GM12872 (cell line): ENCODE measurements at regions not wholly inside any gene's neighbourhood (a gene's known extent, or its start where the extent isn't known, plus 50 kb on each side); places are given as distances from the start of the nearest gene placed in this dataset.
A peak's percentile ranks its signal among the peaks of the same experiment; 100 is the strongest.

Source experiments
- TF ChIP-seq, protein P1 (sequence below): IDR thresholded peaks from 3 replicates; pipeline ENCODE4 v1.5.1; 2011; ENCODE audit warnings: low read depth, mild to moderate bottlenecking, low read length, moderate library complexity; ENCODE audit not compliant: insufficient read depth

GRCh38 chr2:174688079-174688478, 76.2 kb downstream of the CHRNA1 start:
- TF ChIP-seq, protein P1, sequence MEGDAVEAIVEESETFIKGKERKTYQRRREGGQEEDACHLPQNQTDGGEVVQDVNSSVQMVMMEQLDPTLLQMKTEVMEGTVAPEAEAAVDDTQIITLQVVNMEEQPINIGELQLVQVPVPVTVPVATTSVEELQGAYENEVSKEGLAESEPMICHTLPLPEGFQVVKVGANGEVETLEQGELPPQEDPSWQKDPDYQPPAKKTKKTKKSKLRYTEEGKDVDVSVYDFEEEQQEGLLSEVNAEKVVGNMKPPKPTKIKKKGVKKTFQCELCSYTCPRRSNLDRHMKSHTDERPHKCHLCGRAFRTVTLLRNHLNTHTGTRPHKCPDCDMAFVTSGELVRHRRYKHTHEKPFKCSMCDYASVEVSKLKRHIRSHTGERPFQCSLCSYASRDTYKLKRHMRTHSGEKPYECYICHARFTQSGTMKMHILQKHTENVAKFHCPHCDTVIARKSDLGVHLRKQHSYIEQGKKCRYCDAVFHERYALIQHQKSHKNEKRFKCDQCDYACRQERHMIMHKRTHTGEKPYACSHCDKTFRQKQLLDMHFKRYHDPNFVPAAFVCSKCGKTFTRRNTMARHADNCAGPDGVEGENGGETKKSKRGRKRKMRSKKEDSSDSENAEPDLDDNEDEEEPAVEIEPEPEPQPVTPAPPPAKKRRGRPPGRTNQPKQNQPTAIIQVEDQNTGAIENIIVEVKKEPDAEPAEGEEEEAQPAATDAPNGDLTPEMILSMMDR = no peak; the same call in 2 of the 3 replicates

DNA sequence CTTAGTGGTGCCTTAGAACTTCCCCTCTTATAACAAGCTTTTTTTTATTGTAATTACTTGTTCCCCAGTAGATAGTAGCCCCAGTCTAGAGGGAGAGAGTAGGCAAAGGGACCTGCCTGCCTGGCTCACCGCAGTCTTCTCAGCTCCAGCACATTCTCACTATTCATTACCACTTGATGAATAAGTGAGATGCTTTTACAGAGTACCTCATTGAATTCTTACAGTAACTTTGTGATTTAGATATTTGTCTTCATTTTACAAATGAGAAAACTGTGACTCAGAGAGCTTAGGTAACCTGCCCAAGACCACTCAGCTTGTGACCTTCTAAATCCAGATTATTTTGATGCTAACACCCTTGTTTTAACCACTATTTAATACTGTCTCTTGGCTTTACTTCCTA, 77.8 kb downstream of the CHRNA1 start:
- TF ChIP-seq, protein P1 = no peak

DNA sequence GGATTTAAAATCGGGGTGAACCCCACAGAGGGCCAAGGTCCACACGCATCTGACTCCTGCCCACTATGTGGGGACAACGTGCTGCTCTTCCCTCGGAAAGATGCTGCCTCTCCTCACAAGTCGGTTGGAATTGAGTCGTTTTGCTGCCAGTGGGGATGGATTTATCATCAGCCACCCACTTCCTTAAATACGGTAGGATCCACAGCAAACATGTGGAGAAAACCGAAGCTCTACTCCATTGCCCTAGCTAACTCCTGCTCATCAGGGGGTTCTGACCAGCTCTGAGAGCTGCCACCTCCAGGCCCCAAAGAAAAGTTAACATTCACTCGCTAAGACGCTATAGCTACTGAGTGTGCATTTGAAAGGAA, 80.9 kb downstream of the CHRNA1 start:
- TF ChIP-seq, protein P1 = peak; percentile 26; the same call in 1 of the 3 replicates

- TF ChIP-seq, protein P1 = no peak
Observed at GRCh38 chr2:174682578-174683391, 81.5 kb downstream of the CHRNA1 start.

- TF ChIP-seq, protein P1 = no peak
Observed at GRCh38 chr2:174682007-174682577, 82.2 kb downstream of the CHRNA1 start.

- TF ChIP-seq, protein P1 = no peak
Observed at GRCh38 chr2:174681099-174682006, 82.9 kb downstream of the CHRNA1 start.

DNA sequence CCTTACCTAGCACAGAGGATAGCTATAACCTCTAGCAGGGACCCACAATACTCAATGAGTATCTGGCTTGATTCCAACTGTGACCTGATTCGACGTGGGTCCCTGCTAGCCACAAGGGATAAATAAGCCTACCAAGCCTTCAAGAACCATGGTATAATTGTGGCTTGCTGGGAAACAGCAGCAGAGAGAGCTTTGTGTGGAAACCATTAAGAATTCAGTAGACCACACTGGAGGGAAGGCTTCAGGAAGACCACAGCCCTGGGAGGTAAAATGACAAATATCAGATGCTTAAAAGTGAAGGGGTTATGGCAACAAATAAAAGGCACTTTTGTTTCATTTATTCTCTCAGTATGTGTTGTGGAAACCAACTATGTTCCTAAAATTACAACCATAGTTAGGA, 82.6 kb upstream of the WIPF1 start:
- TF ChIP-seq, protein P1 = no peak
